ENCODE measurements at regions not wholly inside any gene's neighbourhood (a gene's known extent, or its start where the extent isn't known, plus 50 kb on each side); places are given as distances from the start of the nearest gene placed in this dataset.
"Not testable (repeated sequence)": the region's sequence is repeated elsewhere in the genome, so short reads cannot be mapped to it uniquely, and the experiment has no call there.

DNA sequence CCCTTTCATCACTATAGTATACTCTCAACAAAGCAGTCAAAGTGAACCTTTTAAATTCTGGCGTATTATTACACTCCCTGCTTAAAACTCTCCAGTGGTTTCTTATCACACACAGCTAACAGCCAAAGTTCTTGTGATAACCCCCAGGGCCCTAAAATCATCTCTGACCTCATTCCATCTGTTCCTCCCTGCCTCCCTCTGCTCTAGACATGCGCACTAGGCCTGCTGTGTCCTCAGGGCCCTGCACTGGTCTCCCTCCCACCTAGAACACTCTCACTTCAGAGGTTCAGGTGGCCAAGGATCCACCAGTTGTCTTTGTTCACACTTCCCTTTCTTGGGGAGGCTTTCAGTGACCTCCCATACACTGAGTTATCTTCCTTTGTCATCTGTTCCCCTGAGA is 603.4 kb downstream of the DSC3 start:
- in situ Hi-C loops (cut with HindIII; ENCODE audit: low pct_ligation_motif_present, low pct_unique_long_range_greater_than_20kb, low sequenced_read_pairs), result no loop called here

DNA sequence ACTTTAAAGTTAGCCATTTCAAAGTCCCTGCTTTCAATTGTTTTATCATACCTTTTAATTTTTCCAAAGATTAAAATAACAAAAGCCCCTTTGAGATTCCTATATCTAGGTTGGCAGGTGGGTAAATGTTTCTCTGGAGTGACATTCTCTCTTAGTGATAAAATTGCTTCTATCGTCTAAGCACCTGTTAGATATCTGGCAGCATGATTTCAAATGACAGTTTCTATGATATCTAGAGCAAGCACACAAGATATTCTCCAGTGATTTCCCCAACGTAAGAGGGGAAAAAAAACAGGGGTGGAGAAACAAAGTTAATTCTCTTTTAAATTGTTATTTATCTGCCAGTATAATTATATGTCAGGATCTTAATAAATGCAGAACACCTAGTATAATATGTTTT is 610.2 kb downstream of the DSC3 start:
- in situ Hi-C loops (cut with HindIII; ENCODE audit: low pct_ligation_motif_present, low pct_unique_long_range_greater_than_20kb, low sequenced_read_pairs), result no loop called here
- DNase-seq, result no peak

More for the DNA sequence above, 603.4 kb downstream of the DSC3 start:
- no peak for DNase-seq

DNA sequence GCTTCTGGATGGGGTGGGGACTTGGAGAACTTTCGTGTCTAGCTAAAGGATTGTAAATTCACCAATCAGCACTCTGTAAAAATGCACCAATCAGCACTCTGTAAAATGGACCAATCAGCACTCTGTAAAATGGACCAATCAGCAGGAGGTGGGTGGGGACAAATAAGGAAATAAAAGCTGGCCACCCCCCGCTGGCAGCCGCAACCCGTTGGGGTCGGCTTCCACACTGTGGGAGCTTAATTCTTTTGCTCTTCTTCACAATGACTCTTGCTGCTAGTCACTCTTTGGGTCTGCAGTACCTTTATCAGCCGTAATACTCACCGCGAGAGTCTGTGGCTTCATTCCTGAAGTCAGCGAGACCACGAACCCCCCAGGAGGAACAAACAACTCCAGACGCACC is 623.1 kb downstream of the DSC3 start:
- DNase-seq; in situ Hi-C loops (cut with HindIII; ENCODE audit: low pct_ligation_motif_present, low pct_unique_long_range_greater_than_20kb, low sequenced_read_pairs): not testable (repeated sequence)

DNA sequence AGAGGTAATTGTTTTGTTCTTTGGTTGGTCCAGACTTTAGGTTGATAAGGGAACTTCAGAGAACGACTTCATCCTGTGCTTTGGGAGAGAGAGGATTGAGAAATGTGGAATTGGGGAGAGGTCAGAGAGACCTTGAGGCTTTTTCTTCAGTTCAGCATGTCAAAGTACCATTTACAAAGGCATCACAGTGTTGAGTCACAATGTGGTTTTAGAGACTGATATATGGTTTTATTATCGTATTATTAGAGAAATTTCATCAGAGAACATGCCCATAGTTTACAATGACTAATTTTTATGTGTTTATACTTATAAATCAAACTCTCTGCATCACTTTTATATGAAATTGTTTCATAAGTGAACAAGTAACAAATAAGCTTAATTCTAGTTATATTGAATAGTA is 626.6 kb downstream of the DSC3 start:
- in situ Hi-C loops (cut with HindIII; ENCODE audit: low pct_ligation_motif_present, low pct_unique_long_range_greater_than_20kb, low sequenced_read_pairs), result no loop called here

DNA sequence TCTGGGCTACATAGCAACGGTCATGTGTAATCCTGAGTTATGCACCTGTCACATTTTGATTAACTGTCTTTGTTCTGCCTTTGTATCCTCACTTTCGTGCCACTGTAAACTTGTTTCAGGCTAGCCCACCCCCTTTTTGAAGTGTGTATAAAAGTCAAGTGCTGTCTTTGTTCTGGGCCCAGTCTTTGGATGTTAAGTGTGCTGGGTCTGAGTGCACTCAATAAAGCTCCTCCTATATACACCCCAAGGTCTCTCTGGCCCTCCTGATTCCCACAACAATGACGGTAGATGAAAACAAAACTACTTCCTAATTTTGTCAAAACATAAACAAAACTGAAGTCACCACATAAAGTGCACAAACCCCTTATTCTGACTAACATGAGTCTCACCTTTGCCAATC is 633.4 kb downstream of the DSC3 start:
- in situ Hi-C loops (cut with HindIII; ENCODE audit: low pct_ligation_motif_present, low pct_unique_long_range_greater_than_20kb, low sequenced_read_pairs), result no loop called here
- DNase-seq, result no peak

More for the DNA sequence above, 626.6 kb downstream of the DSC3 start:
- no peak for DNase-seq

DNA sequence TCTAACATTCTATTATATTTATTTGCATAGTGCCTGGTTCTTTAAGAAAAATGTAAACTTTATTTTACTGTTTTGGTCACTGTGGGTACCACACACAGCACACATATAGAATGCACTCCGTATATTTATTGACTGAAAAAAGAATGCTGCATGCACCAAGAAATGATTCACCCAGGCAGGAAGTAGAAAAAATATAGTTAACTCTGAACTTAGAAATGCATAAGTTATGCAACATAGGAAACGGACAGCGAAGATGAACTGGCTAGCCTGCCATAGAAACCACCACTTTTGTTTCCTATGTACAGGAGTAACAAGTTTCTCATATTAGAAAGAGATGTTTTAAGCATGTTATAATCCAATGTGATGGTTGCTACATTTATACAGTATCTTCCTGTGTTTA is 635.8 kb downstream of the DSC3 start:
- DNase-seq, result no peak

DNA sequence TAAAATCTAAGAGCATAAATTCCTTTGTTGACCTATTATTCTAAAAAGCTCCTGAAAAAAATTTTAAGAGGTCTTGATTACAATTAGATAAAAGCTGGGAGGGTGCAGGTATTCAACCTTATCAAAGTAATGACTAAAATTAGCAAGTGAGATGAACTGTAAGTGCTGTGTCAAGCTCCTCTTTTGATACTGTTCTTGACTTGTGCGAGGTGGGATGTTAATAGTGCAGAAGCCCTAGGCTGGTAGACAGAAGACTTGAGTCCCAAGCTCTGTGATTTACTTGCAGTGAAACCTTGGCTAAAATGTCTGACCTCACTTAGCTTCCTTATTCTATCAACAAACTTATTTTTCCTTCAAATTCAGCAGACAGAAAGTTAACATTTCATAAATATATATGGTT is 637.5 kb downstream of the DSC3 start:
- DNase-seq, result no peak
- in situ Hi-C loops (cut with HindIII; ENCODE audit: low pct_ligation_motif_present, low pct_unique_long_range_greater_than_20kb, low sequenced_read_pairs), result no loop called here

More for the DNA sequence above, 635.8 kb downstream of the DSC3 start:
- in situ Hi-C loops (cut with HindIII; ENCODE audit: low pct_ligation_motif_present, low pct_unique_long_range_greater_than_20kb, low sequenced_read_pairs), result no loop called here

DNA sequence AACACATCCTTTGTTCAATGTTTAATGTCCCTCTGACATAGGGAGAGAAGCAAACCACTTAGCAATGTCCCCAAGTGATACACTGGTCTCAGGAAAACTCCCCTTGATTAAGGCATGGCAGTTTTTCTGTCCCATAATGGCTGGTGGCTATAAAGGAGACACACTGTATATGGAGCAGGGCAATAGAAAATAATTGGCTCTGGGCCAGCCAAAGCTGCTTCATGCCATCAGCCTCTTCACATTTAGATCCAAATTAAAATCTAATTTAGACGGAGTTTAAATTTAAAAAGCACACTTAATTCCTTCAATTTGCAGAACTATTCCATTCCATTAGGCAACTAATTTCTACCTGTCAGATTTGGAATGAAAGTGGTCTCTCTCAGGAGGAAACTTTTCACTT is 638.1 kb downstream of the DSC3 start:
- in situ Hi-C loops (cut with HindIII; ENCODE audit: low pct_ligation_motif_present, low pct_unique_long_range_greater_than_20kb, low sequenced_read_pairs), result no loop called here

DNA sequence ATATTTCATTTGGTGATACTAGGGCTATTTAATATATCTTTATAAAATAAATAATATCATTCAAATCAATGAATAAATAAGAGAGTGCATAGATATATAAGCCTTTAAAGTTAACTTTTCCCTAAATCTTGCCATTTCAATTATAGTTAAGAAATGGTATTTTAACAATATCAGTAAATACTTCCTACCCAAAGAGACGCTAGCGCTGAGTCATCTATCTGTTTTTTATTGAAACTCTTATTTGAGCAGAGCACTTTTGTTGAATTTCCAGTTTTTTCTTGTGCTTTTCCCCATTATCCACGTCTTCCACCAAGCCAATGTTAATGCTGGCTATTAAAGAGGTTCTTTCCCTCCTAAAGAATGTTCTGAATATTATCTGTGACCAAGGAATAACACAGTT is 639.3 kb downstream of the DSC3 start:
- no peak for DNase-seq
- in situ Hi-C loops (cut with HindIII; ENCODE audit: low pct_ligation_motif_present, low pct_unique_long_range_greater_than_20kb, low sequenced_read_pairs), result no loop called here

More for the DNA sequence above, 638.1 kb downstream of the DSC3 start:
- DNase-seq, result no peak

DNA sequence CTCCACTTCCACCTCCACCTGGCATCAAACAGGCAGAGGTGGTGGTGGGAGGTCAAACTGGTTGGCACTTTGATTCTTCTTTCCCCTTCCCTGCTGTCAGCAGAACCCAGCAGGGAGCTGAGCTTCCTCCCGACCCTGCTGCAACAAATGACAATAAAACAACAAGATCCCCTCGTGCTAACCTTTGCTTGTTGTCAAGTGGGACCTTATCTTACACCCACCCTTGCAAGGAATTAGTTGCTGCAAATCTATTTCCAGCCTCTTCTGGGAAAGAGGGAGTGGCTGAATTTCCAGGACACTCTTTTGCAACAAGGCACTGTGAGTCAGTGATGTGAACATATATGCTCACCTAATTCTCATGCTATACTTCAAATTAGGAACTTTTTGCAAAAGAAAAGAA is 655.1 kb downstream of the DSC3 start:
- in situ Hi-C loops (cut with HindIII; ENCODE audit: low pct_ligation_motif_present, low pct_unique_long_range_greater_than_20kb, low sequenced_read_pairs), result no loop called here
- DNase-seq, result no peak

DNA sequence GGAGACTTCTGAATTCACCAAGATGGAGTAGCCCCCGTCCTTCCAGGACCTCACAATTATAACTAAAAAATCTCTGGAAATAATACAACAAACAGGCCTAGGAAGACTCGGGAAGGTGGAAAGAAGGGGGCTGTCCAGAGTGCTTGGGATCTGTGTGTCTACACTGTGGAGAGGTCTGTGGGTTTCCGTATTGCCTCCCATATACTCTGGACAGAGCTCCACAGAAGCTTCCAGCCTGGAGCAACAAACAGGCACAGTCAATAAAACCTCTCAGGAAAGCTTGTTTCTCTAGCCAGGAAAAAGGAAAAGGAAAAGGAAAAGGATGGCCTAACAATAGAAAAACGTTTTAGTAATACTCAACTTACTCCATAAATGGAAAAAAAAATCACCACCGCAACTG is 655.9 kb downstream of the DSC3 start:
- in situ Hi-C loops (cut with HindIII; ENCODE audit: low pct_ligation_motif_present, low pct_unique_long_range_greater_than_20kb, low sequenced_read_pairs), result no loop called here
- DNase-seq, result no peak

DNA sequence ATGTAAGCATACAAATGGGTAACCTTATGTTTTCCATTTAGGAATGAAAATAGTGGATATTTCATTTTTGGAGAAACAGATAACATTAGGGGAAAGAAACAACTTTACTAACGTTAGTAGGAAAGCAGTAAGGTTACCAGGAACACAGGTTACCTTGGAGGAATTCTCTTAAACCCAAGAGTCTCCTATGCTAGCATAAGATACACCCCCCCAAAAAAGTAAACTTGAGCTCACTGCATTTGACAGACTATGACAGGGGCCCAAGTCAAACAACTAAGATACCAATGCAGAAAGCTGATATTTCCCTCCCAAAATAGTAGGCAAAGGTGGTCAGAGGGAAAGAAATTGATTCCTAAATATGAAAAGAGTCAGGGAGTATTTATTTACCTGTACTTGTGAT is 656.9 kb downstream of the DSC3 start:
- in situ Hi-C loops (cut with HindIII; ENCODE audit: low pct_ligation_motif_present, low pct_unique_long_range_greater_than_20kb, low sequenced_read_pairs), result no loop called here
- DNase-seq, result no peak

DNA sequence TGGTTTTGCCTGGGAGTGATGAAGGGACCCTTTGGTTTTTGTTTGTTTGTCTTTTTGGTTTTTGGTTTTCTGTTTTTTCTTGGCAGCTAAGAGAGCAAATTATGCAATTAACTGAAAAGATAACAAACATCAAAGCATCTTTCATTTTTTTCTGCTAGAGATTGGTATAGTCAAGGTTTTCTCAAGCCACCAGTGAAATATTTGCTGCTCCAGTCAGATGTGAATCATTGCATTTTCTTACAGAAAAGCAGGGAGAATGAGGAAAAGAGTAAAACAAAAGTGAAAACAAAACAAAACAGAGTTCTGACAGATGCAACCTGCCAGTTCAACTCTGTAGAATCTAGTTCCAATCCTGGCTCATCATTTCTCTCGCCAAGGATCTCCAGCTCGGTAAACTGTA is 660.7 kb downstream of the DSC3 start:
- in situ Hi-C loops (cut with HindIII; ENCODE audit: low pct_ligation_motif_present, low pct_unique_long_range_greater_than_20kb, low sequenced_read_pairs), result no loop called here
- no peak for DNase-seq

DNA sequence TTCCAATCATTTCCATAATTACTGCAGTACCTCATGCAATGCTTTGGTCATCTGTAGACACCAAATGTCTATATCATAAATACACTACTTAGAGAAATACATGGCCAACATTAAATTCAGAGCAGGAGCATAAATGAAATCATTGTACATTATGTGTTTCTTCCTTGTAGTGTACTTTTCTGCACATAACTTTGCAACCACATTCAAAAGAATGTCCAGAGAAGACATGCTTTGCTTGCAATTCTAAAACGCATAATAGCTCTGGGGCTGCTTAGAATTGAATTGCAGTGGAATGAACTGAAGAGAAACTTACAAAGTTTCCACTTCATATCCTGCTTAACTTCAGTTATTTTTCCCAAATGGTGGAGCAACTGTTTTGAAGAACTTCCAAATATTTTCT is 664.4 kb downstream of the DSC3 start:
- no peak for DNase-seq
- in situ Hi-C loops (cut with HindIII; ENCODE audit: low pct_ligation_motif_present, low pct_unique_long_range_greater_than_20kb, low sequenced_read_pairs), result no loop called here

DNA sequence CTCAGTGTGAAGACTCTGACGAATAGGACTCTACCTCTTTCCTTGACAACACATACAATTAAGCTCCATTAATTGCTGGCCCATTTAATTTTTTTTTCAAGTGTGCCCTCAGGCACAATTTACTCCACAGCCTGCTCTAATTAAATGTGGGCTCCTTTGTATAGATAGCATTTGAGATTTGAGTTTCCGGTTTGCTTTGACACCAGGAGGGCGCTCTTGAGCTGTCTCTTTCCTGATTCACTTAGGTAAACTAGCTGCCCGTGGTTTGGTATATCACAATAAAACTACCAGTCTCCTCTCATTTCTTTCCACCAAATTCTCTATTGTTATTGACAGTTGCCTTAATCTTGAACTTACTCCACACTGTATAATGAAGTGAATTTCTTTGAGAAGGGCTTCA is 666.0 kb downstream of the DSC3 start:
- in situ Hi-C loops (cut with HindIII; ENCODE audit: low pct_ligation_motif_present, low pct_unique_long_range_greater_than_20kb, low sequenced_read_pairs), result no loop called here
- DNase-seq, result peak; percentile 33

DNA sequence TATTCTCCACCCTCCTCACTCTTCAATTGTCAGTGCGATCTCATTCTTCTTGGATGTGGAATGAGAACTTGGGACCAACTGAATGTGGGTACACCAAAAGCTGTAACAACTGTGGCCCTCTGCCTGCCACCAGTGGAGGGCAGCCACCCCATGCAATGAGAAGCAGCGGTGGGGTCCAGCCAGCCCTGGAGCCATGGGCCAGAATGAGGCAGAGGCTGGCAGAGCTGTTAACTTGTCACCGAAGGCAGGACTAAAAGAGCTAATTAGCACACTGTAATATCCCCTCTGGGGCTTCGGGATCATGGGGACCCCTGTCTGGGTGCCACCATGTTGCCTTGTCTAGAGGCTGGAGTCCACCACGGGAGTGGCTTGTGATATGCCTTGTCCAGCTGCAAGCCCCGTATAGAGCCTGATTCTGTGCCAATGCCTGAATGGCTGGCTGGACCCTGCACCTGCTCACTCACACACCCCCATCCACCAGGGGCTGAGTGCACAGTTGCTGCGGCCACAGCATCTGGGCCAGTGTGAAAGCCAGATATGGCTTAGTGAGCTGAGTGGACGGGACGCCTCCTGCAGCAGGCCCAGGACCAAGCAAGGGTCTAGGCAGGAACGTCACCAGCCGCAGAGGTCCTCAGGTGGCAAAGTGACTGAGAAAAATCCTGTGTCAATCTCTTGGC is 680.5 kb downstream of the DSC3 start:
- in situ Hi-C loops (cut with HindIII; ENCODE audit: low pct_ligation_motif_present, low pct_unique_long_range_greater_than_20kb, low sequenced_read_pairs), result no loop called here
- DNase-seq, result no peak

DNA sequence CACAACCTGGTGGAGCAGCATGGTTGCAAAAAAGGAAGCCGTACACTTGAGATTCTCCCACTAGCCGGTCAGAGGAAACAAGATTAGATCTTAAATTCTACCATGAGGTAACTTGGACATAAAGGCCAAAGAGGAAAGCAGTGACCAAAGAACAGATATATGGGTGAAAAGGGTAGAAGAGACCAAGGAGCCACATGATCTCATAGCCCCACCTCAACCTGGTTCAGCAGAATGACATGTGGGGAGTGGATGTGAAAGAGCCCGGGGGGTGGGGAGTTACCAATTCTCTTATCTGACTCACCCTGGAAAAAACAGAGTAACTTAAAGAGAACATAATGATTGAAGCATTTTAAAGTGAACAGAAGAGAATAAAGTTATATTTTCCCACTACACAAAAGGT is 683.0 kb downstream of the DSC3 start:
- no peak for DNase-seq
- in situ Hi-C loops (cut with HindIII; ENCODE audit: low pct_ligation_motif_present, low pct_unique_long_range_greater_than_20kb, low sequenced_read_pairs), result no loop called here

DNA sequence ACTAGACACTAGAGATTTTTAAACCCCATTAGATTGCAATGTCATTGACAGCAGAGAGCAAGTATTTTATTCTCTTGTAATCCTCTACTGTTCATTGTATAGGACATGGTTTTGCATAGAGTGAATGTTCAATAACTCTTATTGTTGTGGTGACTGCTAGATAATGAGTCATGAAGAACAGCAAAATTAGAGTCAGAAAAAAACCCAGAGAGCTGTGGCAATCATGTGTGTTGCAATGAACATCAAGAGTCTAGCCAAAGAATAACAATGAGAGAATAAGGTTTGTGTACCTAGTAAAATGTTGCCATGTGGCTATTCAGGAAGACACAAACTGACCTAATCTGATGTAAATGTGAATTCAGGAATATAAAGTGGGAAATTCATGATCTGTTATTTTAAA is 684.0 kb downstream of the DSC3 start:
- in situ Hi-C loops (cut with HindIII; ENCODE audit: low pct_ligation_motif_present, low pct_unique_long_range_greater_than_20kb, low sequenced_read_pairs), result no loop called here
- no peak for DNase-seq

DNA sequence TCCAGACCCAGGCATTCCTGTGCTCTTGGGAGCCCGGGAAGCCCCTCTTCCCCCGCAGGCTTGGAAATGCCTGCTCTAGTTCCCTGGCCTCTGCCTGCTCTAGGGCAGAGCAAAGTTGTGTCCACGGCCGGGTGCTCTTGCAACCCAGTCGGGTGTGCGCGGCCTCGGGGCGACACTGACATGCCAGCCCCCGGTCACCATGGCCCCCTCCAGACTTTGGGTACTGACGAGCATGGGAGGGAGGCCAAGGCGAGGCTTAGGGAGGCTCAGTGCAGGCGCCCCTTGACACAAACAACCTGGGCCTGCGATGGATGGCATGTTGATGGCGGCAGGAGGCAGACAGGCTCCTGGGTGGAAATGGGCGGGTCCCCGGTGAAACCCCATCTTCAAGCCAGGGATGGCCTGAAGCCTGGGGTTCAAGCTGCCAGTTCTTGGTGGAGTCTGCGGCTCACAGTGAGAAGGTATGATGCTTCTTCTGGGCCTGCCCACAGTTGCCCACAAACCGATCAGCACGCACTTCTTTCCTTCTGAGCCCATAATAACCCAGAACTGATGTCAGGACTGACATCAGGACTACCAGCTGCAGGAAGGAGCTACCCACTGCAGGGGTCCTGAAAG is 689.9 kb downstream of the DSC3 start:
- DNase-seq, result no peak
- in situ Hi-C loops (cut with HindIII; ENCODE audit: low pct_ligation_motif_present, low pct_unique_long_range_greater_than_20kb, low sequenced_read_pairs), result no loop called here

DNA sequence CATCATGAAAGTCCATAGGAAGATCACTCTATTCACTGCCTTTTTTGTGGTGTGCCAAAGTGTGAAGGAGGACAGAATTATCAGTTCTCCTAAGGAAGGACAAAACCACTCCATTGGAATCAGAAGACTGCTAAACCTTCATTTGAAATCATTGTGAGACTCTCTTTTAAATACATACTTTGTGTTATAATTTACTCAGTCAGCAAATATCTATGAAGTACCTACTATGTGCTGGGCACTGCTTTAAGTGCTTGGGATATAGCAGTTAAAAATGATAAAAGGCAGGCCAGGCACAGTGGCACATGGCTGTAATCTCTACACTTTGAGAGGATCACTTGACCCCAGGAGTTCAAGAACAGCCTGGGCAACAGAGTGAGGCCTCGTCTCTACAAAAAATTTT is 692.3 kb downstream of the DSC3 start:
- no peak for DNase-seq
- in situ Hi-C loops (cut with HindIII; ENCODE audit: low pct_ligation_motif_present, low pct_unique_long_range_greater_than_20kb, low sequenced_read_pairs), result no loop called here

Measured in ACHN (cell line).